Stimulated activated CD8-positive, alpha-beta memory T cell treated with anti-CD3 and anti-CD28 coated beads, Interleukin-7, amount 100 ng/mL, for 4 hours (primary cell): ENCODE measurements at regions not wholly inside any gene's neighbourhood (a gene's known extent, or its start where the extent isn't known, plus 50 kb on each side); places are given as distances from the start of the nearest gene placed in this dataset.
"Not testable (repeated sequence)": the region's sequence is repeated elsewhere in the genome, so short reads cannot be mapped to it uniquely, and the experiment has no call there.

Source experiments
- DNase-seq, 2 donors: peaks; one replicate each; pipeline ENCODE4 v3.0.0-alpha.2; 2020; ENCODE audit warnings: low read depth in 2 of 2

DNA sequence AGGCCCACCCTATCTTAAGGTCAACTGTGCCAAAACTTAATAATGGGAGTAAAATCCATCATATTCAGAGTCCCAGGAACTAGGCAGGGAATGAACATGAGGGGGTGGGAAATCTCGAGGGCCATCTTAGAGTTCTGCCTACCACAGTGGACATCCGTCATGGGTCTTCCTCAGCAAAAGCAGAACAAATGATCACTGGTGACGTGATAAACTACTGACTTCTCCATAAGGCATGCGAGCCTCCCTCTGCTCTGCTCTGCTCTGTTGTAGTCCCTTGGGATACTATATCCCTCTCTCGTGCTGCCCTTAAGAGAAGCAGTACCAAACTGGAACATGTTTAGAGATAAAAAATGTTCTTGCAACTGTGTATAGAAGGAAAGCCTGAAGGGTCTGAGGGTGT, 603.8 kb downstream of the TTLL7 start:
- not testable (repeated sequence) for DNase-seq

DNA sequence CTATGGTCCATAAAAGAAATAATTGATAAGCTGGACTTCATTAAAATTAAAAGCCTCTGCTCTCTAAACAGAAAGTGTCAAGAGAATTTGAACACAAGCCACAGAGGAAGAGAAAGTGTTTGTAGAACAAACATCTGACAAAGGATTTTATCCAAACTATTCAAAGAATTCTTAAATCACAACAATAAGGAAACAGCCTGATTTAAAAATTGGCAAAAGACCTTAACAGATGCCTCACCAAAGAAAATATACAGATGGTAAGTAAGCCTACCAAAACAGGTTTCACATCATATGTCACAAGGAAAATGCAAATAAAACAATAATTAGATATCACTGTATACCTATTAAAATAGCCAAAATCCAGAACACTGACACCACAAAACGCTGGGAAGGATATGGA, 612.0 kb downstream of the TTLL7 start:
- not testable (repeated sequence) for DNase-seq

DNA sequence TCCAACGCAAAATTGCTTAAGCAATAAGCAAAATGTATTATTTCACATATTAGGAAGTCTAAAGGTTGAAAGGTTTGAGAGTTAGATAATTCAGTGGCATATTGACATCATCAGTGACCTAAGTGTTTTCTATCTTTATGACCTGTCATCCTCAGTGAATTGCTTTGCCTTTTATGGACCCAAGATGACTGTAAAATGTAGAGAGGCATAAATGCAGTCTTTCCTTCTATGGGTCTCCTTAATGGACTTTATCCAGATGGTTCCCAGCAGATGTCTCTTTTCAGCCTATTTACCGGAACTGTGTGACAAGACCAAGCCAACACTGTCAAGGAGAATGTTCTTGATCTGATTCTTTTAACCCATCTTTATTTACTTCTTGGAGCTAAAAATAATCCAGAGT, 615.8 kb downstream of the TTLL7 start:
- DNase-seq, result not testable (repeated sequence)

DNA sequence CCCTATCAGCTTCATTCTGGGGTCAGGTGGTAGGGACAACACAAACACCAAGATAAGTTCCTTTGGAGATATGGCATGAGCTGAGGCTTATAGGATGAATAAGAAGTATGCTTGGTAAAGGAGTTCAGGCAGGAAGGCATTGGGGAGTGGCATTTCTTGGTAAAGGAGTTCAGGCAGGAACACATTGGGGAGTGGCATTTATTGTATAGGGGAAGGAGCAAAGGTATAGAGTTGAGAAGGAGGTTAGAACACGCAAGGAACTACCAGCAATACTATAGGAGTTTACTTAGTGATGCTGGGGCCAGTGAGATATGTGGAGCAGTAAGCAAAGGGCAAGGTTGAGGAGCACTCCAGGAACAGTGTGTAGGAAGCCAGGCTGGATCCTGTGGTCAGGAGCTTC, 625.9 kb downstream of the TTLL7 start:
- DNase-seq, result not testable (repeated sequence)

DNA sequence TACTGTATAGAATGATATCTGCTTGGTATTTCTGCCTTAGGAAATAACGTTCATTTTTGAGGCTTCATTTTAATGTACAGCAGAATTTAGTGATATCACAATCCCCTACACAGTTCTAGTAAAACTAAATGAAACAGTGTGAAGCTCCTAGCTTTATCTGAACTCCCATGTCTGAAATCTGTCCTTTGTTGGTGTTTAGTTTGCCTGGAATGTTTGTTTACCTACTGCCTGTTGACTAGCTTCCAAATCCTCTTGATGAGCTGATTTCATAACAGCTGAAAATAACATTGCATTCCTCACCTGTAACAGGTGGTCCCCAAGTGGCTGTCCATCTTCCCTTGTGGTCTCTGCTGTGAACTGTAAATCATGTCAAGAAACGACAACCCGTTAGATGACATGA, 629.1 kb downstream of the TTLL7 start:
- DNase-seq, result not testable (repeated sequence)

DNA sequence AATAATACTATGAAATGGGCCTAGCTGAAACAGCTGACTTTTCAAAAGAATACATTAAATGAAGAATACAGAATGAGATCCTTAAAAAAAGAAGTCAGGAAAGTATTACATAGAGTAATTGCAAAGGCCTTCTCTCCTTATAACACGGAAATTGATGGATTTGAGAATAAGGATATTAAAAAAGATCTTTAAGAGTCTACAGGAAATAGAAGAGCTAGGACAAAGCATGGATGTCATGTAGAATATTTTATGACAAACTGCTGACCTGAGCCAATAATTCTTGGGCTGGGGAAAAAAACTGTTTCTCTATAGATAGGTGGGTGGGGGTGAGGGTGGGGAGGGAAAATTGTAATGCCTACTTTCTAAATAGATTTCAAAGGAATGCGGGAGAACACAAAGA, 633.6 kb downstream of the TTLL7 start:
- not testable (repeated sequence) for DNase-seq

DNA sequence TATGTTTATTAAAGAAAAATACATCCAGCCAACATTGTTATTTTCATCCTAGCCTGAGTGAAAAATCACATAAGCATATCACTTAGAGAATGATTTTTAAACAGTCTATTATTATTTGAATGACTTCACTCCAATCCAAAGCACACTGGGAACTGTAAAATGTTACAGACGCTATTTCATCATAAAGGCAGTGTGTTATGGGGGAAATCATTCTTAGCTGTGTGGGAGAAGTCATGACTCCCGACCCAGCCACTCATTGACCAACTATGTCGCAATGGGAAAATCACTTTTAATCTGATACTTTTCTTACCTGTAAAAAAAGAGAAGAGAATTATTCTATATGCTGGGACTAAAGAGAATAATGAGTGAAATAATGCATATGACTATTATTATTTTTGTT, 653.6 kb downstream of the TTLL7 start:
- DNase-seq, result not testable (repeated sequence)

DNA sequence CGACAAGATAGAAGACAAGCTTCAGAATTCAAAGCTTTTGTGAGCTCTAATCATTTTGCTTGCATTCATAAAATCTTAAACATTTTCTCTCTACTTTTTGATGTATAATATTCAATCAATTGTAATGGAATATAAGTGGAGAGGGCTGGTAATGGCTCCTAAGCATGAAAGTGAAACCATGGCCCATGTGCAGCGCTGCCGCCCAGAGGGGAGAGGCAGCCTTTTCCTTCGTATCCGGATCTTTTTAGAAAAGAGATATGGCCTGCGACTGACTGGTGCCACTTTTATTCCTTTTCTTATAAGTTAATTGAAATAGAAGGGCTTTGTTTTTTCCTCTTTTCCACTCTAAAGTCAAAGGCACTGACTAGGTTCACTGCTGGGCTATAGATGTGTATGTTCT, 655.2 kb downstream of the TTLL7 start:
- not testable (repeated sequence) for DNase-seq

DNA sequence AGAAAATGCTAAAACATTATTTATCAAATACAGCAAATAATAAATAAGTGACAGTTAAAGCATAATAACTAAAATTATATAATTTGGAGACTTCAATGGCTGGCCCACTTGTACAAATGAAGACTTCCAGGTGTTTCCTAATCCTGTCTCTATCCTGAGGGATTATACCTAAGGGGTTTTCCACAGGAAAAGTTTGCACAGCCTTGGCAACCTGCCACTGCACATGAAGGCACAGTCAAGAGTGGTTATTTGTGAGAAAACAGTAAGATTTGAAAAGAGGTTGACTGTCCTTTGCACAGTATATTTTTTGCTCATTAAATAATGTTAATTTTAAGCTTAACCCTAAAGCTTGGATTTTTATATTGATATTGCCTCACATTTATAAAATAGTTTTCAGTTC, 655.9 kb downstream of the TTLL7 start:
- not testable (repeated sequence) for DNase-seq

DNA sequence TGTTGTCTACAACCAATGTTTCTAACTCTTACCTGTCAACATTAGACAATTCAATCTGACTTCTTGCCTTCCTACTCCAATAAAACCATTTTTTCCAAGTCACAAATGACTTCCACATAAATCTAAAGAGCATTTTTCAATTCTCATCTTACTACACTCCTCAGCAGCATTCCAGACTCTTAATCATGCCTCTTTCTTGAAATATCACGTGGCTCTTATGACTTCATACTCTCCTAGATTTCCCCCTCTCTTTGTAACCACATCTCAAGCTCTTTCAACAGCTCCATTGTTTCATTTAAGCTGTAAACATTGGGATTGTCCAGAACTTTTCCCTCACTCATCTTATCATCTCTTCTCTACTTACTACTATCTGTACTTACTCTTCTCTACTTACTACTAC, 666.6 kb downstream of the TTLL7 start:
- DNase-seq, result not testable (repeated sequence)

DNA sequence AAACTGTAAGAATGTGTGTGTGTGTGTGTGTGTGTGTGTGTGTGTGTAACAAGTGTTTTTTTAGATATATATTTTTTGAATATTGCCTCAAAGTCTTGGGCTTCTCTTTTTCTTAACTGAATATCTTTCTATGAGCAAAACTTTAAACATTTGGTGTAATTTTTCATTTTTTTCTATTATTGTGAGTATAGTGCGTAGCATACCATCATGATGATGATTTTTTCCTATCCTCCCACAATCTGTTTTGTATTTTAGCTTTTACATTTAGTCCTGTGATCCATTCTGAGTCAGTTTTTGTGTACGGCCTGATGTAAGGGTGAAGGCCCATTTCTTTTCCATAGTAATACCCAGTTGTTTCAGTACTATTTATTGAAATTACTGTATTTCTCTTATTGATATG, 680.6 kb downstream of the TTLL7 start:
- DNase-seq, result no peak

DNA sequence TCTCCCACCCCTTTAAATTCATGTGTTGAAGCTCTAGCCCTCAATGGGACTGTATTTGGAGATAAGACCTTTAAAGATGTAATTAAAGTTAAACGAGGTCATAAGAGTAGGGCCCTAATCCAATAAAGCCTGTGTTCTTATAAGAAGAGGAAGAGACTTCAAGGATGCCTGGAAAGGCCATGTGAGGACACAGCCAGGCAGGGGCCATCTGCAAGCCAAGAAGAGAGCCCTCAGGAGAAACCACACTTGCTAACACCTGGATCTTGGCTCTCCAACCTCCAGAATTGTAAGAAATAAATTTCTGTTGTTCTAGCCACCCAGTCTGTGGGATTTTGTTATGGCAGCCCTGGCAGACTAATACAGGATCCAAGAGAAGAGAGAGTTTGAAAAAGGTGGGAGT, 683.5 kb downstream of the TTLL7 start:
- DNase-seq, result not testable (repeated sequence)

DNA sequence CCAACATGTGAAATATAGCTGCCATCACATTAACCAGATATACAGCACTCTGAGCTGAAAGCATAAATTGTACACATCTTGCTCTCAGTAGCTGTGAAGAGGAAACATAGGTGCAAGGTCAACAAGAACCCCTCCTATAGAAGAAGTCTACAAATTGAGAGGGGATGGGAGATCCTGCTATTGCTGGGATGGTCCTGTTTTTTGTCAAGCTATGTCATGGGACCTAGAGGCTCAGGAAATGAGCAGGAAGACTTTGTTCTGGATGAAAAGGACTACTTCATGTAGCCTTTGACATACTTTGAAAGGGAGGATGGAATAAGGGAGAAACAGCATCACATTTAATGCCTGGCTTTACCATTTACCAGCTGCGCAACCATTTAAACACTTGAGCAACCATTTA, 688.8 kb downstream of the TTLL7 start:
- DNase-seq, result not testable (repeated sequence)

DNA sequence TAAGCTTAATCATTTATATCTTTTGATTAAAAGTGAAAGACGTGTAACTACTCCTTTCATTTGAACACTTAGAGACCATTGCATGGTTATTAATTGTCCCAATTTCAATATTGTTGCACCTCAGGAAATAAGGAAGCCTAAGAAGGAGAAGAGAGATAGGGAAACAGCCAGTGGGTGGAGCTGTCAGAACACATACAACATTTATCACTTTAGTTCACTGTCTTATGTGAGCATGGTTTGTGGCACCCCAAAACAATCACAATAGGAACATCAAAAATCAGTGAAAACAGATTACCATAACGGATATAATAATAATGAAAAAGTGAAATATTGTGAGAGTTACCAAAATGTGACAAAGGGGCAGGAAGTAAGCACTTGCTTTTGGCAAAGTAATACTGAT, 689.9 kb downstream of the TTLL7 start:
- not testable (repeated sequence) for DNase-seq

DNA sequence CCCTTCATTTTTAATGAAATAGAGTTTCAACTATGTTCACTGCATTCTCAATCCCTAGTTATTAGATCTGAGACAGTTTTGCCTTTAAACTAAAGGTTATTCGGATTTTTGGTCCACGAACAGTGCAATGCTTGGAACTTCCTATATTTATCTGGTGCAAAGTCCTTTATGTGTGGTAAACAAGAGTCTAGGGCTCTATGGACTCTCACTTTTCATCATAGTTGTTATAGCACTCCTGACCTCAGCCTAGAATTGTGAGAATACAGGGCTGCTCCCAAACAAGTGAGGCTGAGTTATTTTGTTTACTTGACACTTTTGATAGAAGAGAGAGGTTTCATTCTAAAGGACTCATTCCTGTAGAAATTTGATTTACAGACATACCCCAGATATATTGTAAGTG, 692.1 kb downstream of the TTLL7 start:
- DNase-seq, result not testable (repeated sequence)

DNA sequence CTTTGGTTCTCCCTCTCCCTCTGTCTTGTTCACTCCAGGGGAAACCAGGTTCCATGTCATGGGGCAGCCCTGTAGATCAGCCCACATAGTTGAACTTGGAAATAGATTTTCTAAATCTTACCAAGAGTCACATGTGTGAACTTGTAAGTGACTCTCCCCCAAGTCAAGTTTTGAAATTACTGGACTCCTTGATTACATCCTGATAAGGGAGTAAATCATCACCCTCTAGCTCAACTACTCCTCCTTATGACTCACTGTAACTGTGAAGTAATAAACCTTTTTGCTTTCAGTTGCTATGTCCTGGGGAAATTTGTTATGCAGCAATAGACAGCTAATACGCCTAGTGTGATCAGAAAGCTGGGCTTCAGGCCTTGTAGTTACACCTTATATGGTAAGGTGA, 703.3 kb downstream of the TTLL7 start:
- not testable (repeated sequence) for DNase-seq

DNA sequence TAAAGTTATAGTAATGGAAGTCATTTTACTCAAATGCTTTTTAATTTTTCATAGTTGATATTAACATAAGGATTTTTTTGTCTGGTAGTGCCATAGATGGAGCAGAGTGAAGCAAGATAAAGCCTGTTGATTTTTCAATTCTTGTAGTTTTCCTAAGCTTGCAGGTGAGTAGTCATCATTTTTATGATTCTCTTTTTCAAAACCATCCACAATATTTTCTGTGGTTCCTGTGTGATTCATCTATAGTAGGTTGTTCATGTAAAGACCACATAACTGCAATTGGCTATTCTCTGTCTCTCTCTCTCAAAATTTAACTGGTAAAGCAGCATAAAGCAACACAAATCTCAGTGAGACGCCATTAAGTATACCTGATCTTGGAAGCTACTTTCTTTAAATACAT, 711.5 kb downstream of the TTLL7 start:
- DNase-seq, result not testable (repeated sequence)

DNA sequence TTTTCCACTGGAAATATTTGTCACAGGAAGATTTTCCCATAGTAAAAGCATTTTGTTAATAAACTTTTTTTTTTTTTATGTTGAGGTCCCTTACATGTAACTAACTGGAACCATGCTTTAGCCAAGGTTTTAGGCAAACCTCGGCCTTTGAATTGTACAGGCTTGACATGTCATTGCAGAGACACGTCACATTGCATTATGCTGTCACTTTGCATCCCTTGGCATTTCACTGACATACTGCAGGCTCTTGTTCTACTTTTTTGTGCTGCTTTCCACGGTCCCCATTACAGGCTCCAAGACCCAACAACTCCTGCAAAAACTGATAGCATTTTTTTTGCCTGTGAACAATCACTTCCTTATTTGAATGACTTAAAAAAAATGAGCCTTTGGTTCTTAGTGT, 724.3 kb downstream of the TTLL7 start:
- DNase-seq, result not testable (repeated sequence)

DNA sequence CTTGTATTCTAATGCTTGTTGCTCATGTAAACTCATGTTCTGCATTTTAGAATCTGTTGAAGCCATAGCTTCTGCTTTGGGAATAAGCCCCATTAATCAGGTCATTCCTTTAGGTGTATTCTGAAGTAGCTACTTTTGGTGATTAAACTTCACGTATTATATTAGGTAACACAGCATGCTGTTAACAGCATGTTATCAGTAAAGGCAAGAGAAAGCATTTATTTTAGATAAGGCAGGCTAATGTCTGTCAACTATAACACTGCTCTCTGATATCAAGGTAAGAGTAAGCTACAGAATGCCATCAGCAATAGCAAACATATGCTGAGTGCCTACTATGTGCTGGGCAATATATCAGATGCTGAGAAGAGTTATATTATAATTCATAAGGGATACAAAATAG, 726.4 kb downstream of the TTLL7 start:
- not testable (repeated sequence) for DNase-seq

DNA sequence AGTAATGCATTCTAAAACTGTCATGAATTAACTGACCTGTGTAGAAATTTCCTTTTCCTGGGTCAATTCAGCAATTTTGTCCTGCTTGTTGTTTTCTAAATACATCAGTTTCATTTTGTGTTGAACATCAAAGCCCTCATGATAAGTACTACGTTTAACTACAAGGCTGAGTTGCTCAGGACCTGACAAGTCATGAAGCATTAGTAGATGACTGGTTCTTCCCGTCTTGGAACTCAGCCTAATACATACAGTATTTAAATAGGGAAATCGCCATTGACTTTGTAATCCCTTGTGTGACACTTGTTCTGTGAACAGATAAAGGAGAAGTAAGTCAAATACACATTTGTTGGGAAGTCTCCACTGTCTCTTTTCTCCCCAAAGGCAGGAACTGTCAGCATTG, 727.1 kb downstream of the TTLL7 start:
- not testable (repeated sequence) for DNase-seq

DNA sequence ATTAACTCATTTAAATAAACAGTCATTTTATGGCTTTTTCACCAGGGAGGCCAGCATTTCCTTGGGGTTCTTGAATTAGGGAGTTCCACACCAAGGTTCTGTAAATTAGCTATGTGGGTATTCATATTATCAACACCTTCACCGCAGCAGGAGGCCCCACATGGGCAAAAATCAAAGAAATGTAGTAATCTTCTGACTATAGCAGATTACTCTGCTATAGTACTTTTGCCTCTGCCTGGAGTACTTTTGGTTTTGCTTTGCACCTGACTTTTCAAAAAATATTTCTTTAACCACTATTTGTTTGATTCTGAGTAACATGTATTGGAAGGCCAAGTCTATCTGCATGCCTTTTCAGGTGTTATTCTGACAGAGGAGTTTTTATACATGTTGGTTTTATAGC, 728.1 kb downstream of the TTLL7 start:
- DNase-seq, result not testable (repeated sequence)

DNA sequence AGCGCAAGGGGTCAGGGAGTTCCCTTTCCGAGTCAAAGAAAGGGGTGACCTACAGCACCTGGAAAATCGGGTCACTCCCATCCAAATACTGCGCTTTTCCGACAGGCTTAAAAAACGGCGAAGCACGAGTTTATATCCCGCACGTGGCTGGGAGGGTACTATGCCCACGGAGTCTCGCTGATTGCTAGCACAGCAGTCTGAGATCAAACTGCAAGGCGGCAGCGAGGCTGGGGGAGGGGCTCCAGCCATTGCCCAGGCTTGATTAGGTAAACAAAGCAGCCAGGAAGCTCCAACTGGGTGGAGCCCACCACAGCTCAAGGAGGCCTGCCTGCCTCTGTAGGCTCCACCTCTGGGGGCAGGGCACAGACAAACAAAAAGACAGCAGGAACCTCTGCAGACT, 735.1 kb downstream of the TTLL7 start:
- not testable (repeated sequence) for DNase-seq

DNA sequence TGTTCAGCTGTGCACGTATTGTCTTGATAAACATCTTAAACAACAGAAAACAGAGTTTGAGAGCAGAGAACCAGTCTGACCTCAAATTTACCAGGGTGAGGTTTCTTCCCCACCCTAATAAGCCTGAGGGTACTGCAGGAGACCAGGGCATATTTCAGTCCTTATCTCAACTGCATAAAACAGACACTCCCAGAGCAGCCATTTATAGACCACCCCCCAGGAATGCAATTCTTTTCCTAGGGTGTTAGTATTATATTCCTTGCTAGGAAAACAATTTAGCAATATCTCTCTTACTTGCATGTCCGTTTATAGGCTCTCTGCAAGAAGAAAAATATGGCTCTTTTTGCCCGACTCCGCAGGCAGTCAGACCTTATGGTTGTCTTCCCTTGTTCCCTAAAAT, 747.2 kb downstream of the TTLL7 start:
- not testable (repeated sequence) for DNase-seq

DNA sequence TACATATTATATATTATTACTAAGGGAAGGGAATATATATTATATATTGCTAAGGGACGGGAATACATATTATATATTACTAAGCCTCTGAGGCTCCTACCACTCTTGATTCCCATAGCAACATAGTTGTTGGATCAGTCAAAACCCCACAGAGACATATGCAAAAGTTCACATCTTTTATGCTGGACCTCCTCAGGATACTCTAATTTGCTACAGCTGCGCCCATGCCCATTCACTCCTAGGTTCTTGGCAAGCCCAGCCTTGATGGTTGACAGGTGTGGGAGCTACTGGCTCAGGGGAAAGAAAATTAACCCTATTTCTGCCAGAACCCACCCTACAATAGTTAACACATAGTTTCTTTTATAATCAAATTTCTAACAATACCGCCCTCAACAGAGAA, 752.2 kb downstream of the TTLL7 start:
- not testable (repeated sequence) for DNase-seq

DNA sequence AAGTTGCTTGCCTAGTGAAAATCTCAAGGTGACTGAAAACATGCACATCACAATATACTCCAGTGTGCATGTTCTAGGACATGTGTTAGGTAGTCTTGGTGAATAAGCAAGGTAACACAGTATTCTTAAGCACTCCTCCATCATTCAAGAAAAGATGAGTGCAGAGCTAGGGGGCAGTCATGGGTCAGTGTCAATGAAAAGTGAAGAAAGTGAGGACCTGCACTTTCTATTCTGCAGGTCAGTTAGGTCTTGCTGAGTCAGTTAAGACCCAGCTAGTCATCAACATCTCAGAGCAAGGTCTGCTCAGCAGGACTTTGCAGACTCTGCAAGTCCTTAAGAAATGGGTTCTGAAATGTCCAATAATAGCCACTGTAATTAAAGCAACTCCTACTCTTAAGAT, 754.1 kb downstream of the TTLL7 start:
- not testable (repeated sequence) for DNase-seq
